Prostate gland (tissue), 2 donors: ENCODE measurements at regions not wholly inside any gene's neighbourhood (a gene's known extent, or its start where the extent isn't known, plus 50 kb on each side); places are given as distances from the start of the nearest gene placed in this dataset.

Experiments used
- CTCF ChIP-seq, 4 experiments: fragments of 200-600 bp in 2 of 4; fragments of 450-650 bp in 2 of 4; sonication (generic) in 2 of 4; IDR thresholded peaks; 1 replicate in 3 of 4; 2 replicates in 1 of 4; pipeline ENCODE4 v1.5.1; 2016 to 2019; ENCODE audit warnings: antibody characterized with exemption in 4 of 4, mild to moderate bottlenecking in 2 of 4, moderate library complexity in 2 of 4
- POLR2A ChIP-seq: fragments of 450-650 bp; IDR thresholded peaks from one replicate; pipeline ENCODE4 v1.6.1; 2016; ENCODE audit warnings: antibody characterized with exemption, mild to moderate bottlenecking

- TF ChIP-seq POLR2A: no peak
- no peak for TF ChIP-seq CTCF (IDR thresholded peaks at IDR 0.05)
Measured at GRCh38 chr3:177674186-177674585, 476.9 kb upstream of the TBL1XR1 start.
